Endothelial cell of umbilical vein (primary cell): ENCODE measurements at regions not wholly inside any gene's neighbourhood (a gene's known extent, or its start where the extent isn't known, plus 50 kb on each side); places are given as distances from the start of the nearest gene placed in this dataset.

Experiments
- EZH2 ChIP-seq: IDR thresholded peaks from 2 replicates; pipeline ENCODE4 v1.6.1; 2012; ENCODE audit warnings: borderline replicate concordance, low read depth, mild to moderate bottlenecking, moderate library complexity, low read length, inconsistent platforms; ENCODE audit not compliant: severe bottlenecking
- GATA2 ChIP-seq: IDR thresholded peaks from 2 replicates; pipeline ENCODE4 v1.7.0; 2011; ENCODE audit warnings: low read depth, mild to moderate bottlenecking, moderate library complexity, mixed read lengths, low read length; ENCODE audit not compliant: insufficient read length, insufficient read depth
- POLR2A ChIP-seq: IDR thresholded peaks from 2 replicates; pipeline ENCODE4 v1.6.1; 2012; ENCODE audit warnings: low read depth, mild to moderate bottlenecking, control low read depth, low read length
- POLR2AphosphoS5 ChIP-seq: IDR thresholded peaks from 2 replicates; pipeline ENCODE4 v1.6.1; 2012; ENCODE audit warnings: low read depth, mild to moderate bottlenecking, control low read depth, low read length, moderate library complexity; ENCODE audit not compliant: insufficient read depth
- TF ChIP-seq, protein P1 (sequence below): IDR thresholded peaks from 2 replicates; pipeline ENCODE4 v1.6.1; 2011; ENCODE audit not compliant: insufficient read depth, insufficient read length
- TF ChIP-seq, protein P2 (sequence below), 2 donors: IDR thresholded peaks; 1 replicate in 1 of 2; 2 replicates in 1 of 2; pipeline ENCODE4 v1.5.1; 2011; ENCODE audit warnings: low read length in 2 of 2, mild to moderate bottlenecking in 2 of 2, moderate library complexity in 2 of 2, control low read depth in 1 of 2, inconsistent platforms in 1 of 2, low read depth in 1 of 2; ENCODE audit not compliant: insufficient read depth in 1 of 2; ENCODE audit errors: extremely low read depth in 1 of 2

DNA sequence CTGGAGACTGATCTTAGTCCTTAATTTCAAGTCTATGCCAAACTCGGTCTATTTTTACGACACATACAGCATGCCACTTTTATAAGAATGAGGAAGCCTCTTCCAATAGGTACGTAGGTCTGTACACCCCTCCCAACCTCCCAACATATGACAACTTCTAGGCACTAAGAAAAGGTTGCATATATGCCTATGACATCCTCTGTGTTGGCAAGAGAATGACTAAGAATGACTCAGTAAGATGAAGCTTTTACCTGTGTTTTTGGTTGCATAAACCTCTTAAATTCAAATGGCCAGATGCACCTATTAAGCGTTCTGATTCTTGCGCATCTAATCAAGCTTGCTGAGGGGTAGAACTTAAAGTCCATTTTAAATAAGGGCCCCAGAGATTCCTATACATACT lies 586.4 kb upstream of the ZEB2 start:
- TF ChIP-seq, protein P1, sequence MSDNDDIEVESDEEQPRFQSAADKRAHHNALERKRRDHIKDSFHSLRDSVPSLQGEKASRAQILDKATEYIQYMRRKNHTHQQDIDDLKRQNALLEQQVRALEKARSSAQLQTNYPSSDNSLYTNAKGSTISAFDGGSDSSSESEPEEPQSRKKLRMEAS: no peak
- TF ChIP-seq, protein P2, sequence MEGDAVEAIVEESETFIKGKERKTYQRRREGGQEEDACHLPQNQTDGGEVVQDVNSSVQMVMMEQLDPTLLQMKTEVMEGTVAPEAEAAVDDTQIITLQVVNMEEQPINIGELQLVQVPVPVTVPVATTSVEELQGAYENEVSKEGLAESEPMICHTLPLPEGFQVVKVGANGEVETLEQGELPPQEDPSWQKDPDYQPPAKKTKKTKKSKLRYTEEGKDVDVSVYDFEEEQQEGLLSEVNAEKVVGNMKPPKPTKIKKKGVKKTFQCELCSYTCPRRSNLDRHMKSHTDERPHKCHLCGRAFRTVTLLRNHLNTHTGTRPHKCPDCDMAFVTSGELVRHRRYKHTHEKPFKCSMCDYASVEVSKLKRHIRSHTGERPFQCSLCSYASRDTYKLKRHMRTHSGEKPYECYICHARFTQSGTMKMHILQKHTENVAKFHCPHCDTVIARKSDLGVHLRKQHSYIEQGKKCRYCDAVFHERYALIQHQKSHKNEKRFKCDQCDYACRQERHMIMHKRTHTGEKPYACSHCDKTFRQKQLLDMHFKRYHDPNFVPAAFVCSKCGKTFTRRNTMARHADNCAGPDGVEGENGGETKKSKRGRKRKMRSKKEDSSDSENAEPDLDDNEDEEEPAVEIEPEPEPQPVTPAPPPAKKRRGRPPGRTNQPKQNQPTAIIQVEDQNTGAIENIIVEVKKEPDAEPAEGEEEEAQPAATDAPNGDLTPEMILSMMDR (IDR thresholded peaks at IDR 0.05; ENCODE audit: extremely low read depth in 1 of 2, insufficient read depth in 1 of 2, low read depth in 1 of 2, low read length in 2 of 2): no peak
- TF ChIP-seq POLR2A: no peak
- no peak for TF ChIP-seq POLR2AphosphoS5
- no peak for TF ChIP-seq EZH2
- TF ChIP-seq GATA2: no peak
